ENCODE measurements at regions not wholly inside any gene's neighbourhood (a gene's known extent, or its start where the extent isn't known, plus 50 kb on each side); places are given as distances from the start of the nearest gene placed in this dataset.

DNA sequence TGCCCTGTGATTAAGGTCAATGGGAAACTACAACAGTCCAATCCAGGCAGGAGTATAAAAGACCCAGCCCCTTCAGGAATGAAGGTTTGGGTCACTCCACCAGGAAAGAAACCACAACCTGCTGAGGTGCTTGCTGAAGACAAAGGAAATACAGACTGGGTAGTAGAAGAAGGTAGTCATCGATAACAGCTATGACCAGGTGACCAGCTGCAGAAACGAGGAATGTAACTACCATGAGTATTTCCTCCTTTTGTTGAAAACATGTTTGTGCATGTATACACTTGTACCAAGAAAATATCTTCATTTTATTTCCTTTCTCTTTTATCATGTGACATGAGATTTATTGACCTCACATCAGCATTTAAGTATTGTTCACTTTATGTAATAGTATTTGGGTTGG is 409.1 kb downstream of the FOXG1 start:
- no peak for DNase-seq
- no peaks in the 10 kb centered on the region for H3K4me1 ChIP-seq
- intact Hi-C loops (cut with micrococcal nuclease) = no loop called here
- TF ChIP-seq, protein P1, sequence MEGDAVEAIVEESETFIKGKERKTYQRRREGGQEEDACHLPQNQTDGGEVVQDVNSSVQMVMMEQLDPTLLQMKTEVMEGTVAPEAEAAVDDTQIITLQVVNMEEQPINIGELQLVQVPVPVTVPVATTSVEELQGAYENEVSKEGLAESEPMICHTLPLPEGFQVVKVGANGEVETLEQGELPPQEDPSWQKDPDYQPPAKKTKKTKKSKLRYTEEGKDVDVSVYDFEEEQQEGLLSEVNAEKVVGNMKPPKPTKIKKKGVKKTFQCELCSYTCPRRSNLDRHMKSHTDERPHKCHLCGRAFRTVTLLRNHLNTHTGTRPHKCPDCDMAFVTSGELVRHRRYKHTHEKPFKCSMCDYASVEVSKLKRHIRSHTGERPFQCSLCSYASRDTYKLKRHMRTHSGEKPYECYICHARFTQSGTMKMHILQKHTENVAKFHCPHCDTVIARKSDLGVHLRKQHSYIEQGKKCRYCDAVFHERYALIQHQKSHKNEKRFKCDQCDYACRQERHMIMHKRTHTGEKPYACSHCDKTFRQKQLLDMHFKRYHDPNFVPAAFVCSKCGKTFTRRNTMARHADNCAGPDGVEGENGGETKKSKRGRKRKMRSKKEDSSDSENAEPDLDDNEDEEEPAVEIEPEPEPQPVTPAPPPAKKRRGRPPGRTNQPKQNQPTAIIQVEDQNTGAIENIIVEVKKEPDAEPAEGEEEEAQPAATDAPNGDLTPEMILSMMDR (IDR thresholded peaks at IDR 0.05; ENCODE audit: borderline replicate concordance) = no peak
- no peaks in the 10 kb centered on the region for H3K27me3 ChIP-seq (ENCODE audit: low read depth)
- H3K9me3 ChIP-seq (replicated peaks) = no peaks in the 10 kb centered on the region
- H3K27ac ChIP-seq (replicated peaks) = no peak overlapping the region
- H3K36me3 ChIP-seq = no peaks in the 10 kb centered on the region
- H3K4me3 ChIP-seq = no peak overlapping the region

DNA sequence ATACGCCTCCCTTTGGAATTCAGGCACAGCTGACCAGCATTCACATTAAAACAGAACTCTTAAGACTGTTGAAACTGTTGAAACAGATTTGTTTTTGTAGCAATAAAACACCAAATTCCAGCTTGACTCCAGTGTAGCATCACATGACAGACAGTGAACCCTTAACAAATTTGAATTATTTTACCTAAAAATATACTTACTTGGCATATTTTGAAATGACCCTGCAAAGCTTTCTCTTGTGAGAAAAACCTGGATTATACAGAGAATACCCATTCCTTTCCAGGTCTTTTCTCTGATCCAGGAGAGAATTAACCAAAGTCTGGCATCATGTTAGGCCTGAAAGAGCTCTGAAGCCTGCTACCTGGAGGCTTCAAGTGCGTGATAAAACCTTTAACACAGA is 410.3 kb downstream of the FOXG1 start:
- TF ChIP-seq, protein P1 (IDR thresholded peaks at IDR 0.05; ENCODE audit: borderline replicate concordance) = no peak
- H3K27me3 ChIP-seq (ENCODE audit: low read depth) = no peaks in the 10 kb centered on the region
- H3K36me3 ChIP-seq = no peaks in the 10 kb centered on the region
- intact Hi-C loops (cut with micrococcal nuclease) = no loop called here
- H3K27ac ChIP-seq (replicated peaks) = no peak overlapping the region
- H3K4me1 ChIP-seq = no peaks in the 10 kb centered on the region
- no peaks in the 10 kb centered on the region for H3K9me3 ChIP-seq (replicated peaks)
- DNase-seq = no peak
- no peak overlapping the region for H3K4me3 ChIP-seq

DNA sequence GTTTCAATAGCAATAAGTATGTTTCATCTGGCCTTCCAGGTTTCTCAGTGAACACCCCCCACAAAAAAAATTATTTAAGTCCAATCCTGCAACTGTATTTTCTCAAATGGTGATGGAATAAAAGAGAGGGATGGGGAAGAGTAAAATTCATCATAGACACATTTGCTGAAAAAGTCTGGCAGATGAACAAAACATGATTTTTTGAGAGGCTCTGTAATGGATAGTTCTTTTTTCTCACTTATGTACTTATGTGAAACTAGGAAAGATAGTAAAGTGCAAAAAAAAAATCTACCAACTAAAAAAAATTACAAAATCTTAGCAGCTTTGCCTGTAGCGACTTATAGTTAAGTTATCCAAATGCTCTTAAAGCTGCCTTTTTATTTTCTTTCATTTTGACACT is 412.4 kb downstream of the FOXG1 start:
- DNase-seq = no peak

DNA sequence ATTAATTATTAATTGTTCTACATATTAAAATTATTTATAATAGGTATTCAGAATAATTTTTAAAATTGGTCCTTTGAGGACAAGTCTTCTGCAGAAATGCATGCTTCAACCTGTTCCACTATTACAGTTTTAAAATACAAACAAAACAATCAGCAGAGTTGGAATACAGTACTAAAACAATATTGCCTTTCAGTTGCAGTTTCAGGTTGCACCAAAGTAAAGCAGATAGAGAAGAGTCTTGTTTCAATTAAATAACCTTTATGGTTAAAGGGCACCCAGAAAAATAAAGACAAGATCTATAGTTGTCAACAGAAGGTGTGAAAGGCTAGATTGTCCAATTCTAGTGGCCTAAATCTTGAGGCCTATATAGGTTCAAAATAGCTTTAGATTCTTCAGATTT is 424.5 kb downstream of the FOXG1 start:
- peaks cover 7% of the 10 kb centered on the region for H3K9me3 ChIP-seq (replicated peaks)
- no peaks in the 10 kb centered on the region for H3K4me1 ChIP-seq
- no peaks in the 10 kb centered on the region for H3K36me3 ChIP-seq
- H3K27me3 ChIP-seq (ENCODE audit: low read depth) = no peaks in the 10 kb centered on the region
- no peak for DNase-seq
- no peak overlapping the region for H3K4me3 ChIP-seq
- no peak overlapping the region for H3K27ac ChIP-seq (replicated peaks)
- intact Hi-C loops (cut with micrococcal nuclease) = no loop called here
- TF ChIP-seq, protein P1 (IDR thresholded peaks at IDR 0.05; ENCODE audit: borderline replicate concordance) = no peak

More for the DNA sequence above, 412.4 kb downstream of the FOXG1 start:
- TF ChIP-seq, protein P1 (IDR thresholded peaks at IDR 0.05; ENCODE audit: borderline replicate concordance) = no peak
- Histone ChIP-seq H3K36me3 (no peaks in the 10 kb centered on the region), H3K4me1 (no peaks in the 10 kb centered on the region), H3K27ac (replicated peaks) (no peak overlapping the region), H3K27me3 (ENCODE audit: low read depth) (no peaks in the 10 kb centered on the region), H3K4me3 (no peak overlapping the region), H3K9me3 (replicated peaks) (no peaks in the 10 kb centered on the region)
- intact Hi-C loops (cut with micrococcal nuclease) = no loop called here

DNA sequence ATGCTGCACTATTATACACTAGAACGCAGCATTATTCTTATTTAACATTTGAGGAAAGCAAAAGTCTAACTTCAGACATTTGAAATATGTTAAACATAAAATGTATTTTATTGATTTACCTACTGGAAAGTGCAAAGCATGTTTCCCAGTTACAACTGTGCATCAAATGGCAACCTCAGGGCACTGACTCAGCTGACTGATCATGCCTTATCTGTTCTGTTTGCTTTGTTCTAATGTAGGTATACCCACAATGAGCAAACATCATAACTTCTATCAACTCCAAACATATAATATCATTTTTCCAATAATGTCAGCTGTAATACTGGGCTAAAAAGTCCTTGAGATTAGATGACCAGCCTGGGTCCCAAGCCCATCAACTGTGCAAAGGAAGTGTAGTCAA is 431.0 kb downstream of the FOXG1 start:
- Histone ChIP-seq H3K9me3 (replicated peaks) (no peaks in the 10 kb centered on the region), H3K4me1 (no peaks in the 10 kb centered on the region), H3K27ac (replicated peaks) (no peak overlapping the region), H3K4me3 (no peak overlapping the region), H3K36me3 (no peaks in the 10 kb centered on the region), H3K27me3 (ENCODE audit: low read depth) (no peaks in the 10 kb centered on the region)
- intact Hi-C loops (cut with micrococcal nuclease) = no loop called here
- no peak for DNase-seq
- TF ChIP-seq, protein P1 (IDR thresholded peaks at IDR 0.05; ENCODE audit: borderline replicate concordance) = no peak

DNA sequence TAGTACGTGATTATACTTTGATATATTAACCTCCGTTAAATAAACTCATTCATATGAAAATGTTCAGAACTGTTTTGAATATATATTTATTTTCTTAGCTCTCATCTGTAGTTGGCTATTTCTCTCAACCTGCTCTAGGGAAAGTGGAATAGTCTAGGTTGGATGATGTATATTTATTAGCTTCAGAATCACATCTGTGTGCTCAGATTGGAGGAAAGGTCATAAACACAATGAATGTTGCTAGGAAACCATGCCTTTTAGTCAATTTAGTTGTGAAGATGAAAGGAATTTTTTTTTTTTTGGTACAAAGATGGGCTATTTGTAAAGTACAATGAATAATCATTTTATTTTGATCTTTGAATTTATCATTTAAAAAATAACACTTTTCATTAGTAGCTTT is 439.1 kb downstream of the FOXG1 start:
- Histone ChIP-seq H3K4me3 (no peak overlapping the region), H3K36me3 (no peaks in the 10 kb centered on the region), H3K9me3 (replicated peaks) (no peaks in the 10 kb centered on the region), H3K27me3 (ENCODE audit: low read depth) (no peaks in the 10 kb centered on the region), H3K27ac (replicated peaks) (no peak overlapping the region), H3K4me1 (no peaks in the 10 kb centered on the region)
- TF ChIP-seq, protein P1 (IDR thresholded peaks at IDR 0.05; ENCODE audit: borderline replicate concordance) = no peak
- intact Hi-C loops (cut with micrococcal nuclease) = no loop called here
- no peak for DNase-seq
